HG03442 (cell line): ENCODE measurements at regions not wholly inside any gene's neighbourhood (a gene's known extent, or its start where the extent isn't known, plus 50 kb on each side); places are given as distances from the start of the nearest gene placed in this dataset.
A peak's percentile ranks its signal among the peaks of the same experiment; 100 is the strongest.

Experiments
- ATAC-seq: cut with Tn5 transposase; IDR thresholded peaks from one replicate; pipeline ENCODE4 v1.9.1; 2021; ENCODE audit warnings: mild to moderate bottlenecking, moderate library complexity; ENCODE audit not compliant: unreplicated experiment

DNA sequence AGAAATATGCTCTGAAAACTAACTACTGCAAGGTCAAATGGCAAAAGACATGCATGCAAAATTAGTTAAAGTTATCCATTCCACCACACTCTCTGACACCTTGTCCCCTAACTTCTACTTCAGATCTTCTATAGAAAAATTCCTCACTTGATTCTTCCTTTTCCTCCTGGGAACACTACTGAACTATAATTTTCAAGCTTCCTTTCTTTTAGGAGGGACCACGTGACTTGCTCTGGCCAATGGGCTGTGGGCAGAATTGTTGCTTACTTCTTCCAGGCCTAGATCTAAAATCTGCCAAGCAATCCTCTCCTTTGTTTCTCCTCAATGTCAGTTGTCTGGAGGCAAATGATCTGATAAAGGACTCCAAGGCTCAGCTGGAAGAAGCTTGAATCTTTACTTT is 441.0 kb downstream of the CDK5RAP2 start:
- no peak for ATAC-seq

DNA sequence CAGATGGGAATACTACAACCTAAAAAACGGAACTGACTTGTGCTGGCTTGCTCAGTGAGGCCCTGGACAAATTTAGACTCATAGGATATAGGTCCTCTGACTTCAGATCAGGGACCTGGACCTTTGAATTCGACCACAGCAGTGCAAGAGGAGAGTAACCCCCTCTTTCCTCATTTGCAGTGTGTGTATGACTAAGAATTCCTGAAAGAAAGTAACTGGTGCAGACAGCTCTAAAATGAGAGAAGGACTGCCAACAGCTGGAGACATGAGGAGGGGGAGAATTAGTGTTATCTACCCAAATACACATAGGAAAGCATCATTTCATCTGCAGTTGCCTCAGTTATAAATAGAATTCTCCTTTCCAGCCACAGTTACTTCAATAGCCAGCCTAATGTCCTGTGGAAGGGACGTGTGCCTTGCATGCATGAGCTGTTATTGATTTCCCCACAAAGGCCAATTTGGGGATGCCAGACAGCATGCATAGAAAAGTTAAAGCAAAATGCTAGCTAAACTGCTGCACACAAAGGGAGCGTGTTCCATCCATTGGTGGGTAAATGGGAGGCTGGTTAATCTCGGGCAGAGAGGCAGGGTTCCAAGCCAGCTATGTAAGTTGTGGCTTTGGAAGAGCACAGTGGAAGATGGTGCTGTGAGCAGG is 442.7 kb downstream of the CDK5RAP2 start:
- no peak for ATAC-seq

DNA sequence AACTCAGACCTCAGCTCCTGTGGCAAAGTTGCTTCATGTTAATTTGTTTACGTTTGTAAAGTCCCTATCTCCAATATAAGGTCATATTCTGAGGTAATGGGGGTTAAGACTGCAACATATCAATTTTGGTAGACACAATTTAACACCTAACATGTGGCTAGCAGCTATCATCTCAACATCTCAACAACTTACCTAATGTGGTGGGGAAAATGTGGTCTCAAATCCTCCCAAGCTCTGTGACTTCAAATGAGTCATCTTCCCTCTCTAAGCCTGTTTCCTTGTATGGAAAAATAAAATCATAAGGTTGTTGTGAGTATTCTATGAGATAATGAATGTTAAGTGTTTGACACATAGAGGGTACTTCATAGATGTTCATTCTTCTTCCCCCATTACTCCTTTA is 443.3 kb downstream of the CDK5RAP2 start:
- ATAC-seq = no peak

- ATAC-seq = no peak
Measured at GRCh38 chr9:120117081-120117480, 462.9 kb downstream of the CDK5RAP2 start.

- no peak for ATAC-seq
Measured at GRCh38 chr9:120110520-120110919, 469.4 kb downstream of the CDK5RAP2 start.

DNA sequence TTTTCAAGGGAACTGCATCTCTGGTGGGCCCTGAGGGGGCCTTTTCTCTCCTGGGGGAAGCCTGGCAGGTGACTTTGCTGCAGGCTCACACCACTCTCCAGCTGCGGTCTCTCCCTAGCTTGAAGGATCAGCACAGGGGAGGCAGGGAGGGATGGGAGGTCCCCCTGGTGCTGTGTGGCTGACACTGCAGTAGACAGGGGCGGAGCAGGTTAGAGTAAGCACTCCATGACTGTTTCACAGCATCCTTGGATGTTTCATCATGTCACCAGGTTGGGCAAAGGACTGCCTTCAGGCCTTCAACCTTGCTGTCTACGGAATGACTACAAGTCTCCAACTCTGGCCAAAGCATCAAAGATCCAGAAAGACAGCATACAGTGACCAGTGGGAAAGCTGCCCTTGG is 470.7 kb downstream of the CDK5RAP2 start:
- no peak for ATAC-seq

DNA sequence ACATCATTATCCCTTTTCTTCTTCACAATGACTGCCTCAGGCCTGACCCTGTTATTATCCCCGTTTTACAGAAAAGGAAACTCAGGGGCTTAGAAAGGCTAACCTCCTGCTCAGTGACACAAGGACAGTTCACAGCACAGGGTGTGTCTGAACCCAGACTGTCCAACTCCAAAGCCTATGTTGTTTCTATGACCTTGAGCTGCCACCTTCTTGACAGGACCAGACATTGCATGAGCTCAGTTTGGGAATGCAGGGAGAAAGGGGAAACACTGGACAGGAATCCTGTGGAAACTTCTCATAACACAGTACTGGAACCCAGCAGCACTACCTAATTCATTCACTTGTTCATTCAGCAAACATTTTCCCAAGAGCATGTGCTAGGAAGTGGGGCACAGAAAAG is 472.8 kb downstream of the CDK5RAP2 start:
- no peak for ATAC-seq

GRCh38 chr9:120104771-120105170 is 475.2 kb downstream of the CDK5RAP2 start:
- ATAC-seq = no peak

- peak; percentile 58 for ATAC-seq
Measured at GRCh38 chr9:120100595-120100994, 479.4 kb downstream of the CDK5RAP2 start.

DNA sequence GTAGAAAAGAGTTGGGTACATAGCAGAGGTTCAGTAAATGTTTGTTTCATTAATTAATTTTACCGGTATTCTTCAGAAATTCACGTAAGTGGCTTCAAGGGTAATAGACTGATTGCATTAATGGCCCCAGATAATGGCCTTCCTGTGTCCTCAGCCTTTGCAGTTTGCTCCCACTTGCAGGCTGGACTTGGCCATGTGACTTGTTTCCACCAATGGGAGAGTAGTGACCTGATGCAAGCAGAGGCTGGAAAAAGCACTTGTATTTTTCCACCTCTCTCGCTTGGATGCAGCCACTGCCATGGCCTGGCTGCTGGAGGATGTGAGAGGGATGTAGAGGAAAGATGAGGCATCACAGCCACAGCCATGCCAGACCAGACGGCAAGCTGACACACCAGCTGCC is 480.9 kb downstream of the CDK5RAP2 start:
- no peak for ATAC-seq

DNA sequence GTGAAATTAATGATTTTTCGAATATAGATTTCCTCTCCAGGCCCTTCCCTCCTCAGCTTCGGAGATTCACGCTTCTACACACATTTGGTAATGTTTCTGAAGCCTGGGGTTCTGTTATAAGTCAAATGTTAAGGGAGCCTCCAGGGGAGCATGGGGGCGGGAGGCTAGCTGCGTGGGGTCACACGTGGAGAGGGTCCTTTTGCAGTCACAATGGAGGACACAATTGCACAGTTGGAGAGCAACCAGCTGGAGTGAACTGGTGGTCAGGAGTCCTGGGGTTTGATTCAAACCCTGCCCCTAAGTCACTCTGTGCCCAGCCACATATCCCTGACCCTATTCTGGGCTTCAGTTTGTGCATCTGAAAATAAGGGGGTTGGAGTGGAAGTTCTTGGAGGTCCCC is 481.4 kb downstream of the CDK5RAP2 start:
- ATAC-seq = no peak

GRCh38 chr9:120091206-120091605 is 488.8 kb downstream of the CDK5RAP2 start:
- no peak for ATAC-seq

GRCh38 chr9:120080849-120081248 is 499.1 kb downstream of the CDK5RAP2 start:
- no peak for ATAC-seq

DNA sequence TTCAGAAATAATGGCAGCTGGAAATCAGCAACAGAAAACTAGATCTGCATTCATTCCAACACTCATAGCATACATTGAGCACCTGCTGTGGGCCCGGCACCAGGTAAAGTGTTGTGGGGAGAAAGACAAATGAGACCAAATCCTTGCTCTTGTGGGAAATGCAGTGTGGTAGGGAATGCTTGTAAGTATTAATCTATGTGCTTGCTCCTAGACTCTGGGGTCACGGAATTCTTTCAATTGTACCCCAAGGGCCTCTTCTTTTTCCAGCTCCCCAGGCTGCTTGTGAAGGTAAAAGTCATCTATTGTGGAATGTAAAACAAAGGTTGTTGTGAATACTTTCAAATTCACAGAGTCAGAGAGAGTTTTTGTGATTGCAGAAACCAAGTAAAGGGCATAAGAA is 501.9 kb downstream of the CDK5RAP2 start:
- ATAC-seq = no peak

DNA sequence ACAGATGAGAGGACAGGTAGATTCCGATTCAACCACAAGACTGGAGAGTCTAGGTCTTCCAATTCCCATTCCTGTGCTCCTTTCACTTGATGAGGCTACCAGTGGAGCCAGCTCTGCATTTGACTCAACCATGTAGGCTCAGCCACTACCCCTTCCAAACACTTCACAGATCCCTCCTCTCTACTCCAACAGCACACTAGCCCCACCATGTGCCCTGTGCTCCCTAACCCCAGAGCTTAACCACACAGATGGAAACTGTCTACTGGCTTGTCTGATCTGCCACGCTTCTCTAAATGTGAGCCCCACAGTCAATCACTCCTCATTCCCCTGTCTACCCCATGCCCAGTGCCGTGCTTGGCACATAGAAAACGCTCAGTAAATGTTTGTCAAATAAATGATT is 508.2 kb downstream of the CDK5RAP2 start:
- no peak for ATAC-seq

DNA sequence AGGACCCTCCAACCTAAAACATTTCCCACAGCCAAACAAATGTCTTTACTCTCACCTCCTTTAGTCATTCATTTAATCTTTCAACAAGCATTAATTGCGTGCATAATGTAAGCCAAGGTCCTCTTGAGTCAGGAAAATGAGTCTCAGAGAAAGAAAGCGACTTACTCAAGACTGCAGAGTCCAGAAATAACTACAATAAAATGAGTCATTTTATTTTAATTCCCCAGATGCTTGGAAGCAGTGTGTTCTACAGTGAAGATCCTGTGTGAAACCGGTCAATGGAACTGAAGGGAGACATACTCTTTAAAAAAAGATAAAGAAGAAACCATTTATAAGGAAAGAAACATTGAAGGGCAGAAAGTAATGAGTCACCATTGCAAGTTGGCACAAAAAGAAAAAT is 513.7 kb downstream of the CDK5RAP2 start:
- no peak for ATAC-seq

GRCh38 chr9:120065151-120065550 is 514.8 kb downstream of the CDK5RAP2 start:
- ATAC-seq = no peak

DNA sequence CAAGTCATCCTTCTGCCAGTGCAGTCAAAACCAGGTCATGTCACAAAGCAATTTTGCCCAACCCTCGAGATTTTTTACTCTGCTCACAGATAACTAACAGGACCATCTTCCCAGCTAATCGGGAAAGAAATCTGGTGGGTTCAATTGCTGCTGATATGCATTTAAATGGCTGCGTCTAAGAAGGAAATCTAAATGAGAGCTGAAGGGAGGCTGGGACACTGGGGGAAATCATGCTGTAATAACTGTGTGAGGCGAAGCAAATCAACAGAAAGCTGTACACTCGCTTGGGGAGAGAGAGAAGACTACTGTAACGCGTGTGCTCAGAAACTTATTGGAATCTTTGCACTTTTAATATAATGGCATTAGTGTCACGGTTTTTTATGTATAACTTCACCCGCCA is 535.0 kb downstream of the CDK5RAP2 start:
- ATAC-seq = no peak

GRCh38 chr9:120043448-120043847 is 536.5 kb downstream of the CDK5RAP2 start:
- no peak for ATAC-seq

DNA sequence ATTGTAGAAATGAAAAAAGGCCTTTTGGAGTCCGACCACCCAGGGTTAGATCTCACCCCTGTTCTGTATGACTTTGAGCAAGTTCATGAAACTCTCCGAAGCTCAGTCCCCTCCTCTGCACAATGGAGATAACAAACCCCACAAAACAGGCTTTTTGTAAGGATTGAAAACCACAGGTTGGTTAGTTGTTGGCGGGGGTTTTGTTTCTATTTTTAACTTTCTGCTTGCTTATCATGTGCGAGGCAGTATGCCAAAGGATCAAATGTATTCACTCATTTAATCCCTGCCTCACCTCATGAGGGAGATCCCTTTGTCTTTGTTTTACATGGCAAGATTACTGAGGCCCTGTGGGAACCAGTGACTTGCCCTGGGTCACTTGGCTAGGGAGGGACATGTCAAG is 539.1 kb downstream of the CDK5RAP2 start:
- ATAC-seq = no peak

- no peak for ATAC-seq
Measured at GRCh38 chr9:120038342-120038741, 541.6 kb downstream of the CDK5RAP2 start.

- ATAC-seq = no peak
Measured at GRCh38 chr9:120032639-120033038, 547.3 kb downstream of the CDK5RAP2 start.

GRCh38 chr9:120030847-120031246 is 549.1 kb downstream of the CDK5RAP2 start:
- ATAC-seq = no peak
